Chondrocyte (in vitro differentiated cells): ENCODE measurements at regions not wholly inside any gene's neighbourhood (a gene's known extent, or its start where the extent isn't known, plus 50 kb on each side); places are given as distances from the start of the nearest gene placed in this dataset.

Experiments
- DNase-seq: peaks from one replicate; pipeline ENCODE4 v3.0.0; 2021; ENCODE audit warnings: mixed read lengths, low spot score
- H3K27ac Mint-ChIP-seq: one replicate; pipeline ENCODE4 v1.8.0; 2021; ENCODE audit warnings: mild to moderate bottlenecking, moderate library complexity, mixed read lengths; ENCODE audit not compliant: unreplicated experiment
- H3K27me3 Mint-ChIP-seq: 2 replicates; pipeline ENCODE4 v1.8.0; 2021; ENCODE audit warnings: low read depth, mixed read lengths
- H3K36me3 Mint-ChIP-seq: 2 replicates; pipeline ENCODE4 v1.8.0; 2021; ENCODE audit warnings: low read depth, mixed read lengths
- H3K4me1 Mint-ChIP-seq: 2 replicates; pipeline ENCODE4 v1.8.0; 2021; ENCODE audit warnings: low read depth, mild to moderate bottlenecking, mixed read lengths
- H3K4me3 Mint-ChIP-seq: one replicate; pipeline ENCODE4 v1.8.0; 2021; ENCODE audit warnings: mild to moderate bottlenecking, moderate library complexity, mixed read lengths; ENCODE audit not compliant: unreplicated experiment
- H3K9me3 Mint-ChIP-seq: 2 replicates; pipeline ENCODE4 v1.8.0; 2021; ENCODE audit warnings: low read depth, mixed read lengths
- TF ChIP-seq, protein P1 (sequence below): fragments of 200-600 bp; sonication (generic); IDR thresholded peaks from 2 replicates; pipeline ENCODE4 v1.5.0; 2021; ENCODE audit warnings: antibody characterized with exemption, mild to moderate bottlenecking, moderate library complexity

GRCh38 chr1:228825041-228825440 is 89.8 kb downstream of the RHOU start:
- Mint-ChIP-seq H3K36me3 (no peaks in the 10 kb centered on the region), H3K27me3 (peaks cover 6% of the 10 kb centered on the region), H3K27ac (no peak overlapping the region), H3K4me3 (no peak overlapping the region), H3K4me1 (peaks cover 10% of the 10 kb centered on the region), H3K9me3 (no peaks in the 10 kb centered on the region)
- TF ChIP-seq, protein P1, sequence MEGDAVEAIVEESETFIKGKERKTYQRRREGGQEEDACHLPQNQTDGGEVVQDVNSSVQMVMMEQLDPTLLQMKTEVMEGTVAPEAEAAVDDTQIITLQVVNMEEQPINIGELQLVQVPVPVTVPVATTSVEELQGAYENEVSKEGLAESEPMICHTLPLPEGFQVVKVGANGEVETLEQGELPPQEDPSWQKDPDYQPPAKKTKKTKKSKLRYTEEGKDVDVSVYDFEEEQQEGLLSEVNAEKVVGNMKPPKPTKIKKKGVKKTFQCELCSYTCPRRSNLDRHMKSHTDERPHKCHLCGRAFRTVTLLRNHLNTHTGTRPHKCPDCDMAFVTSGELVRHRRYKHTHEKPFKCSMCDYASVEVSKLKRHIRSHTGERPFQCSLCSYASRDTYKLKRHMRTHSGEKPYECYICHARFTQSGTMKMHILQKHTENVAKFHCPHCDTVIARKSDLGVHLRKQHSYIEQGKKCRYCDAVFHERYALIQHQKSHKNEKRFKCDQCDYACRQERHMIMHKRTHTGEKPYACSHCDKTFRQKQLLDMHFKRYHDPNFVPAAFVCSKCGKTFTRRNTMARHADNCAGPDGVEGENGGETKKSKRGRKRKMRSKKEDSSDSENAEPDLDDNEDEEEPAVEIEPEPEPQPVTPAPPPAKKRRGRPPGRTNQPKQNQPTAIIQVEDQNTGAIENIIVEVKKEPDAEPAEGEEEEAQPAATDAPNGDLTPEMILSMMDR = no peak
- DNase-seq = no peak

- Mint-ChIP-seq H3K27ac (no peak overlapping the region), H3K4me3 (no peak overlapping the region), H3K9me3 (no peaks in the 10 kb centered on the region), H3K36me3 (no peaks in the 10 kb centered on the region), H3K4me1 (peaks cover 15% of the 10 kb centered on the region), H3K27me3 (peaks cover 6% of the 10 kb centered on the region)
- TF ChIP-seq, protein P1 = no peak
- no peak for DNase-seq
Measured at GRCh38 chr1:228825840-228826484, 90.7 kb downstream of the RHOU start.

- no peaks in the 10 kb centered on the region for H3K9me3 Mint-ChIP-seq
- TF ChIP-seq, protein P1 = no peak
- no peak overlapping the region for H3K27ac Mint-ChIP-seq
- H3K4me1 Mint-ChIP-seq = peaks cover 24% of the 10 kb centered on the region
- H3K36me3 Mint-ChIP-seq = no peaks in the 10 kb centered on the region
- DNase-seq = no peak
- peaks cover 6% of the 10 kb centered on the region for H3K27me3 Mint-ChIP-seq
- no peak overlapping the region for H3K4me3 Mint-ChIP-seq
Measured at GRCh38 chr1:228827019-228827418, 91.7 kb downstream of the RHOU start.

DNA sequence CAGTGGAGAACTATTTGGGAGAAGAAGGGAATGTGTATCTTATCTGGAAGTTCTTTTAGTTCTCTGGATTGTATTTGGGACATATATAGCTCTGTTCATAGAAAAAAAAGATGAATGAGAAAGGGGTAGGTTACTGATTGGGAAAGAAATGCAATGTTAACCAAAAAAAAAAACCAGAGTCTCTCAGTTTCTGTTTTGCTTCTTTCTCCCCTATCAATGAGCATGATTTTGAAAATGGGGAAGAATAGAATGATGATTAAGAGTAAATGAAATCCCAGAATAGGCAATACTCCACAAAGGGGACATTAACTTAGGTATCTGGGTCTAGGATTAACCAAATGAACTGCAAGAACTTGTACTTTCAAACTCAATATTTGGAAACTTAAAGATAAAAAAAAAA is 92.9 kb downstream of the RHOU start:
- Mint-ChIP-seq H3K4me1 (peaks cover 28% of the 10 kb centered on the region), H3K9me3 (no peaks in the 10 kb centered on the region), H3K36me3 (no peaks in the 10 kb centered on the region), H3K4me3 (no peak overlapping the region), H3K27me3 (peaks cover 6% of the 10 kb centered on the region), H3K27ac (no peak overlapping the region)
- no peak for DNase-seq
- TF ChIP-seq, protein P1 = no peak

GRCh38 chr1:228830185-228830953 is 95.1 kb downstream of the RHOU start:
- H3K27ac Mint-ChIP-seq = no peak overlapping the region

More at GRCh38 chr1:228830185-228830953, 95.1 kb downstream of the RHOU start:
- DNase-seq = no peak
- Mint-ChIP-seq H3K9me3 (no peaks in the 10 kb centered on the region), H3K4me1 (peaks cover 48% of the 10 kb centered on the region), H3K4me3 (no peak overlapping the region), H3K27me3 (peaks cover 4% of the 10 kb centered on the region), H3K36me3 (no peaks in the 10 kb centered on the region)
- TF ChIP-seq, protein P1 = no peak
